ENCODE measurements at regions not wholly inside any gene's neighbourhood (a gene's known extent, or its start where the extent isn't known, plus 50 kb on each side); places are given as distances from the start of the nearest gene placed in this dataset.

- Histone ChIP-seq H3K27me3 (ENCODE audit: control insufficient read depth, insufficient read depth, low read length) (no peaks in the 10 kb centered on the region), H3K27ac (ENCODE audit: low read depth in 2 of 2, low read length in 2 of 2) (no peak overlapping the region), H3K9ac (ENCODE audit: low read length in 3 of 3) (no peak overlapping the region), H3K9me3 (ENCODE audit: control insufficient read depth in 2 of 3, insufficient read depth in 1 of 3, low read length in 3 of 3) (no peaks in the 10 kb centered on the region), H3K36me3 (ENCODE audit: control insufficient read depth in 2 of 3, insufficient read depth in 3 of 3, low read length in 3 of 3) (no peaks in the 10 kb centered on the region), H3K4me1 (ENCODE audit: control insufficient read depth in 2 of 3, insufficient read depth in 2 of 3, low read depth in 1 of 3, low read length in 3 of 3) (no peaks in the 10 kb centered on the region), H3K4me3 (ENCODE audit: low read length in 3 of 3) (no peak overlapping the region)
- TF ChIP-seq CTCF (IDR thresholded peaks at IDR 0.05; ENCODE audit: borderline replicate concordance, extremely low read depth, insufficient read depth) = no peak
- DNase-seq (no peak), FAIRE-seq (no peak)
- intact Hi-C loops (cut with DNase I) = no loop called here
These were observed 961.8 kb upstream of the LRRN3 start for GRCh38 chr7:110129159-110129558.

- TF ChIP-seq CTCF (IDR thresholded peaks at IDR 0.05; ENCODE audit: borderline replicate concordance, extremely low read depth, insufficient read depth) = no peak
- FAIRE-seq = no peak
- intact Hi-C loops (cut with DNase I) = no loop called here
These were observed 960.3 kb upstream of the LRRN3 start for GRCh38 chr7:110130669-110131068.

GRCh38 chr7:110131344-110131743, 959.6 kb upstream of the LRRN3 start:
- FAIRE-seq = no peak
- no peak for TF ChIP-seq CTCF (IDR thresholded peaks at IDR 0.05; ENCODE audit: borderline replicate concordance, extremely low read depth, insufficient read depth)
- H3K27ac ChIP-seq (ENCODE audit: low read depth in 2 of 2, low read length in 2 of 2) = no peak overlapping the region
- intact Hi-C loops (cut with DNase I) = no loop called here
- no peaks in the 10 kb centered on the region for H3K9me3 ChIP-seq (ENCODE audit: control insufficient read depth in 2 of 3, insufficient read depth in 1 of 3, low read length in 3 of 3)
- H3K27me3 ChIP-seq (ENCODE audit: control insufficient read depth, insufficient read depth, low read length) = no peaks in the 10 kb centered on the region
- no peaks in the 10 kb centered on the region for H3K4me1 ChIP-seq (ENCODE audit: control insufficient read depth in 2 of 3, insufficient read depth in 2 of 3, low read depth in 1 of 3, low read length in 3 of 3)
- H3K36me3 ChIP-seq (ENCODE audit: control insufficient read depth in 2 of 3, insufficient read depth in 3 of 3, low read length in 3 of 3) = no peaks in the 10 kb centered on the region
- no peak overlapping the region for H3K9ac ChIP-seq (ENCODE audit: low read length in 3 of 3)
- no peak overlapping the region for H3K4me3 ChIP-seq (ENCODE audit: low read length in 3 of 3)
- DNase-seq = no peak

More at GRCh38 chr7:110130669-110131068, 960.3 kb upstream of the LRRN3 start:
- Histone ChIP-seq H3K36me3 (ENCODE audit: control insufficient read depth in 2 of 3, insufficient read depth in 3 of 3, low read length in 3 of 3) (no peaks in the 10 kb centered on the region), H3K9ac (ENCODE audit: low read length in 3 of 3) (no peak overlapping the region), H3K27me3 (ENCODE audit: control insufficient read depth, insufficient read depth, low read length) (no peaks in the 10 kb centered on the region), H3K27ac (ENCODE audit: low read depth in 2 of 2, low read length in 2 of 2) (no peak overlapping the region), H3K4me3 (ENCODE audit: low read length in 3 of 3) (no peak overlapping the region), H3K9me3 (ENCODE audit: control insufficient read depth in 2 of 3, insufficient read depth in 1 of 3, low read length in 3 of 3) (no peaks in the 10 kb centered on the region), H3K4me1 (ENCODE audit: control insufficient read depth in 2 of 3, insufficient read depth in 2 of 3, low read depth in 1 of 3, low read length in 3 of 3) (no peaks in the 10 kb centered on the region)
- no peak for DNase-seq

- Histone ChIP-seq H3K9ac (ENCODE audit: low read length in 3 of 3) (no peak overlapping the region), H3K4me1 (ENCODE audit: control insufficient read depth in 2 of 3, insufficient read depth in 2 of 3, low read depth in 1 of 3, low read length in 3 of 3) (no peaks in the 10 kb centered on the region), H3K27ac (ENCODE audit: low read depth in 2 of 2, low read length in 2 of 2) (no peak overlapping the region), H3K36me3 (ENCODE audit: control insufficient read depth in 2 of 3, insufficient read depth in 3 of 3, low read length in 3 of 3) (no peaks in the 10 kb centered on the region), H3K4me3 (ENCODE audit: low read length in 3 of 3) (no peak overlapping the region), H3K27me3 (ENCODE audit: control insufficient read depth, insufficient read depth, low read length) (no peaks in the 10 kb centered on the region), H3K9me3 (ENCODE audit: control insufficient read depth in 2 of 3, insufficient read depth in 1 of 3, low read length in 3 of 3) (no peaks in the 10 kb centered on the region)
- intact Hi-C loops (cut with DNase I) = no loop called here
- no peak for TF ChIP-seq CTCF (IDR thresholded peaks at IDR 0.05; ENCODE audit: borderline replicate concordance, extremely low read depth, insufficient read depth)
- FAIRE-seq = no peak
- no peak for DNase-seq
These were observed 951.9 kb upstream of the LRRN3 start for GRCh38 chr7:110139056-110139455.
